Kidney epithelial cell (primary cell): ENCODE measurements at regions not wholly inside any gene's neighbourhood (a gene's known extent, or its start where the extent isn't known, plus 50 kb on each side); places are given as distances from the start of the nearest gene placed in this dataset.
"Not testable (repeated sequence)": the region's sequence is repeated elsewhere in the genome, so short reads cannot be mapped to it uniquely, and the experiment has no call there.

Experiments
- DNase-seq: peaks from one replicate; pipeline ENCODE4 v3.0.0-alpha.2; 2010; ENCODE audit warnings: low read depth
- H3K27me3 ChIP-seq: 2 replicates; pipeline ENCODE4 v1.6.0; 2011; ENCODE audit warnings: low read length; ENCODE audit not compliant: control insufficient read depth, insufficient read depth
- H3K36me3 ChIP-seq: 2 replicates; pipeline ENCODE4 v1.5.1; 2011; ENCODE audit warnings: low read length; ENCODE audit not compliant: control insufficient read depth, insufficient read depth
- H3K4me3 ChIP-seq: 2 replicates; pipeline ENCODE4 v1.5.1; 2011; ENCODE audit warnings: low read depth, mild to moderate bottlenecking, control low read depth, low read length
- TF ChIP-seq, protein P1 (sequence below): IDR thresholded peaks from 2 replicates; pipeline ENCODE4 v1.5.1; 2011; ENCODE audit warnings: mild to moderate bottlenecking, moderate library complexity, low read length, control low read depth, inconsistent platforms; ENCODE audit not compliant: insufficient read depth, poor library complexity, severe bottlenecking

DNA sequence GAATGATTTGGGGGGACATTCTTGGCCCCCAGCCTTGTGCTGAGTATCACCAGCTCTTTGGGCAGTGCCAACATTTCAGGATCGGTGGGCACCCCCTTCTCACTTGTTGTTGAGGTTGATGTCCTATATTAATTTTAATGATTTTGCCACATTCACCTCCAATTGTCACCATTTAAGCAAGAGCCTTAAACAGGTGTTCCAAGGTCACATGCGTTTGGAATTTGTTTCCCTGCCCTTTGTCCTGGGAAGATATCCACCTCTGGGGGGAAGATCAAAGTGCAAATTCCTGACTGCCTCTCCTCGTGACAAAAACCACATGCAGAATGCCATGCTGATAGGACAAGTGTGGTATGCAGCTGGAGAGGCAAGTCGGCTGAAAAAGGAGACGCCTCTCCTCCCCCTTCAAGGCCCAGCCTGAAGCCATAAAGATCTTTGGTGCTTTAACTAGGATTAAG lies 72.5 kb upstream of the ID2 start:
- no peaks in the 10 kb centered on the region for H3K36me3 ChIP-seq
- no peak for DNase-seq
- no peak overlapping the region for H3K4me3 ChIP-seq
- no peaks in the 10 kb centered on the region for H3K27me3 ChIP-seq
- TF ChIP-seq, protein P1, sequence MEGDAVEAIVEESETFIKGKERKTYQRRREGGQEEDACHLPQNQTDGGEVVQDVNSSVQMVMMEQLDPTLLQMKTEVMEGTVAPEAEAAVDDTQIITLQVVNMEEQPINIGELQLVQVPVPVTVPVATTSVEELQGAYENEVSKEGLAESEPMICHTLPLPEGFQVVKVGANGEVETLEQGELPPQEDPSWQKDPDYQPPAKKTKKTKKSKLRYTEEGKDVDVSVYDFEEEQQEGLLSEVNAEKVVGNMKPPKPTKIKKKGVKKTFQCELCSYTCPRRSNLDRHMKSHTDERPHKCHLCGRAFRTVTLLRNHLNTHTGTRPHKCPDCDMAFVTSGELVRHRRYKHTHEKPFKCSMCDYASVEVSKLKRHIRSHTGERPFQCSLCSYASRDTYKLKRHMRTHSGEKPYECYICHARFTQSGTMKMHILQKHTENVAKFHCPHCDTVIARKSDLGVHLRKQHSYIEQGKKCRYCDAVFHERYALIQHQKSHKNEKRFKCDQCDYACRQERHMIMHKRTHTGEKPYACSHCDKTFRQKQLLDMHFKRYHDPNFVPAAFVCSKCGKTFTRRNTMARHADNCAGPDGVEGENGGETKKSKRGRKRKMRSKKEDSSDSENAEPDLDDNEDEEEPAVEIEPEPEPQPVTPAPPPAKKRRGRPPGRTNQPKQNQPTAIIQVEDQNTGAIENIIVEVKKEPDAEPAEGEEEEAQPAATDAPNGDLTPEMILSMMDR: no peak

DNA sequence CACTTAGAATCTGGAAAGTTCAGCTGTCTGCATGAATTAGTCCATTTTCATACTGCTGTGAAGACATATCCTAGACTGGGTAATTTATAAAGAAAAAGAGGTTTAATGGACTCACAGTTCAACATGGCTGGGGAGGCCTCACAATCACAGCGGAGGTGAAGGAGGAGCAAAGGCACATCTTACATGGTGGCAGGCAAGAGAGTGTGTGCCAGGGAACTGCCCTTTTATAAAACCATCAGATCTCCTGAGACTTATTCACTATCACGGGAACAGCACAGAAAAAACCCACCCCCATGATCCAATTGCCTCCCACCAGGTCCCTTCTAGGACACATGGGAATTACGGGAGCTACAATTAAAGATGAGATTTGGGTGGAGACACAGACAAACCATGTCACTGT lies 71.1 kb upstream of the ID2 start:
- not testable (repeated sequence) for H3K36me3 ChIP-seq, H3K4me3 ChIP-seq

DNA sequence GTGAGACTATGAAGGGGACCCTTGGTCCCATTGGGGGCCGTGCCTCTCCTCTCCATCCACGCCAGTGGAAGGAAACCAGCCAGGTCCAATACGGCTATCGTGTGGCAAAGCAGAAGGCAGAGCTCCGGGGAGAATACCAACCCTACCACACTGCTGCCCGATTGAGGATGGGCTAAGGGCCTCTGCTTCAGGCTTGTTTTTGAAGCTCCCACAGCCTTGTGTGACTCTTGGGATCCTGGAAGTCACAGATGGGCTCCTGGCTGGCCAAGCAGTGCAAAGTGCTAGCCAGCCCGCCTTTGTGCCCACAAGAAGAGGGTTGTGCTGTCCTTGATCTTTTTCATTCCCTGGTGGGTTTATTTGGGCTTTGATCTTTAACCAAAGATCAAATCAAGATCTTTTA lies 70.6 kb upstream of the ID2 start:
- Histone ChIP-seq H3K27me3 (no peaks in the 10 kb centered on the region), H3K4me3 (no peak overlapping the region), H3K36me3 (no peaks in the 10 kb centered on the region)
- TF ChIP-seq, protein P1: no peak
- DNase-seq: no peak

More for the DNA sequence above, 71.1 kb upstream of the ID2 start:
- H3K27me3 ChIP-seq, DNase-seq: not testable (repeated sequence)

DNA sequence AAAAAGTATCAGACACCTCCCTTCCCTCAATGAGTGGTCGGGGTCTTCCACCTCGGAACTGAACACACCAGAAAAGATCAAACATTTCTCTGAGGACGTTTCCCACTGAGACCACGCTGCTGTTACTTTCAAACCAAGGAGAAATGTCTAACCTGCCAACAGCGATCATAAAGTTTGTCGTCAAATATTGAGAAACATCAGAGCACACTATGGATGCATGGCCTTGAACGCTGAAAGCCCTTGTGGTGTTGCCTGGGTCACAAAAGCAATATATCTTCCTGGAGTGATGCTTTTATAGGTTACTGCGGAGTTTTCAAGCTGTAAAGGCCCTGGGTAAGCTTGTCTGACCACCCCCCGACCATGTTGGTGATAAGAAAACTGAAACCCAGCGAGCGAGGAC lies 70.2 kb upstream of the ID2 start:
- Histone ChIP-seq H3K4me3 (no peak overlapping the region), H3K27me3 (no peaks in the 10 kb centered on the region), H3K36me3 (no peaks in the 10 kb centered on the region)
- TF ChIP-seq, protein P1: no peak
- no peak for DNase-seq

DNA sequence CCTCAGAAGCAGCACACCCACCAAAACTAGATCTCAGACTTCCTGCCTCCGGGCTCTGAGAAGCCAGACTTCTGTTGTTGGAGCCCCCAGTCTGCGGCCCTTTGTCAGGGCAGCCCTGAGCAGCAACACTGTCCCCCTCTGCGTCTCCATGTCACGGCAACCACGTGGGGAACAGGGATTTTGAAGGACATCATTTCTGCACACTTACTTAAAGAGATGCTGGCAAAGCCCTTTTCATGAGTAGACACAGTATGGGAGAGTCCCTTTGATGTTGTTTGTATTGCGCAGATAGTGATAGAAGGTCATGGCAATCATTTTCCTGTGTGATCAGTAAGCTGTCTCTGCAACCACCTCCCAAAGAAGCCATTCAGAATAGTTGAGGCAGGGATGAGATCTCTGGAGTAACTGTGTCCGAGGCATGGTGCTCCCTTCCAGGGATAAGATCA lies 69.1 kb upstream of the ID2 start:
- H3K27me3 ChIP-seq: no peaks in the 10 kb centered on the region
- no peaks in the 10 kb centered on the region for H3K36me3 ChIP-seq
- no peak overlapping the region for H3K4me3 ChIP-seq
- TF ChIP-seq, protein P1: no peak
- DNase-seq: no peak

DNA sequence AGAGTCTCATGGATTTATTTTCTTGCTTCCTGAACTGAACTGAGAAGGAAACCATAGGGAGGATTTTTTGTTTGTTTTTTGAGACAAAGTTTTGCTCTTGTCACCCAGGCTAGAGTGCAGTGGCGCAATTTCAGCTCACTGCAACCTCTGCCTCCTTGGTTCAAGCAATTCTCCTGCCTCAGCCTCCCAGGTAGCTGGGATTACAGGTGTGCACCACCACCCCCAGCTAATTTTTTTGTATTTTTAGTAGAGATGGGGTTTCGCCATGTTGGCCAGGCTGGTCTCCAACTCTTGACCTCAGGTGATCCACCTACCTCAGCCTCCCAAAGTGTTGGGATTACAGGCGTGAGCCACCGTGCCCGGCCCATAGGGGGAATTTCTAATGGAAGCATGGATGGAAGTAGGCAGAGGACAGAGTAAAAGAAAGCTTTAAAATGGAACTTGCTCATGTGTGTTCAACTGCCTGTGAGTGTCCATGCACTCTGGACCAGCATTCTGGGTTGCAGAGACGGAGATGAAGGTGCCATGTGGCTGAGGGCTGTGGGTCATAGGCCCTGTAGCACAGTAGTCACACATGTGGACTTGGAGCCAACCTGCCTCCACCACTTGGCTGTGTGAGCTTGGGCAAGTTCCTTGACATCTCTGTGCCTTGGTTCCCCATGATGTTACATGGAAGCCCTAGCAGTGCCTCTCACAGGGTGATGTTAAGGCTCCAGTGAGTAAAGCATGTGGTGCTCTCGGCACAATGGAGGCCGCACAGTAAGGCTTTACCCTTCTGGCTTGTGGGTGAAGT lies 68.5 kb upstream of the ID2 start:
- not testable (repeated sequence) for DNase-seq, H3K36me3 ChIP-seq, H3K4me3 ChIP-seq, H3K27me3 ChIP-seq

DNA sequence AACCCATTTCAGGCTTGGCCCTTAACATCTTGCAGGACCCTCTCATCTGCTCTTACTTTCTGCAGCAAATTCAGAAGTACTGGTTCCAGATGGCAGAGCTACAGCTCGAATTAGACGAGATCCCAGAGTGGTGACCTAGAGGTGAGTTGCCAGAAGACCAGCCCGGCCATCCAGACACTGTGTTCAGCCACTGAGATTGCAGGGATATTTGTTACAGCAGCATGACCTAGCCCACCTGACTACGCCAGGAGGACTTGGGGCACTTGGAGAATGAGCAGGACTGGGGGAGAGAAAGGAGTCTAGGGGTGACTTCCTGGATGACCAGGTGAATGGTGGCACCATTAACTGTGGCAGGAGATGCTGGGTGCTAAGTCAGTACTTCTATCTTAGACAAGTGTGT lies 67.2 kb upstream of the ID2 start:
- Histone ChIP-seq H3K27me3 (no peaks in the 10 kb centered on the region), H3K36me3 (no peaks in the 10 kb centered on the region), H3K4me3 (no peak overlapping the region)
- DNase-seq: no peak
- TF ChIP-seq, protein P1: no peak
